ENCODE measurements at regions not wholly inside any gene's neighbourhood (a gene's known extent, or its start where the extent isn't known, plus 50 kb on each side); places are given as distances from the start of the nearest gene placed in this dataset.

- Histone ChIP-seq H3K27me3 (replicated peaks in 1 of 7) (no peaks in the 10 kb centered on the region), H3K4me3 (peak overlapping the region in 1 of 8 donors; percentile 51), H3K4me1 (peaks cover 8 to 32% (median 21%) of the 10 kb centered on the region in 6 donors), H3K9me3 (no peaks in the 10 kb centered on the region), H3K36me3 (no peaks in the 10 kb centered on the region), H3K27ac (peak overlapping the region; percentile 39 to 89 (median 77))
- DNase-seq = peak; percentile 80
- intact Hi-C loops (cut with DNase I; ENCODE audit: low total_unique reads) = no loop called here
- TF ChIP-seq POLR2A (IDR thresholded peaks at IDR 0.05) = no peak
- peak in 1 of 3 donors; percentile 42 for TF ChIP-seq POLR2AphosphoS5 (IDR thresholded peaks at IDR 0.05)
- WGBS, 5 donors = 52 to 66% (median 60%) methylated on average over 10 of the region's 10 CpGs
Observed at GRCh38 chr10:3852147-3852904, 67.3 kb upstream of the KLF6 start.

- intact Hi-C loops (cut with DNase I; ENCODE audit: low total_unique reads) = no loop called here
- peaks cover 8 to 32% (median 21%) of the 10 kb centered on the region in 6 donors for H3K4me1 ChIP-seq
- no peak for DNase-seq
Observed at GRCh38 chr10:3850999-3851937, 66.3 kb upstream of the KLF6 start.

GRCh38 chr10:3848775-3849635 lies 64.0 kb upstream of the KLF6 start:
- H3K9me3 ChIP-seq = no peaks in the 10 kb centered on the region
- whole genome bisulfite sequencing, 5 donors = 60 to 88% (median 68%) methylated on average over 4 of the region's 4 CpGs
- peaks cover 8 to 32% (median 21%) of the 10 kb centered on the region in 6 donors for H3K4me1 ChIP-seq
- TF ChIP-seq POLR2A (IDR thresholded peaks at IDR 0.05) (no peak), CTCF (IDR thresholded peaks at IDR 0.05 in 8 of 11, conservative IDR thresholded peaks at IDR 0.05 in 3 of 11) (no peak), POLR2AphosphoS5 (IDR thresholded peaks at IDR 0.05) (no peak)
- H3K27me3 ChIP-seq (replicated peaks in 1 of 7) = no peaks in the 10 kb centered on the region
- no peak overlapping the region for H3K4me3 ChIP-seq
- no peak overlapping the region for H3K27ac ChIP-seq
- intact Hi-C loops (cut with DNase I; ENCODE audit: low total_unique reads) = no loop called here
- no peaks in the 10 kb centered on the region for H3K36me3 ChIP-seq
- DNase-seq = no peak

More at GRCh38 chr10:3850999-3851937, 66.3 kb upstream of the KLF6 start:
- Histone ChIP-seq H3K9me3 (no peaks in the 10 kb centered on the region), H3K4me3 (peak overlapping the region in 1 of 8 donors; percentile 51), H3K27ac (peak overlapping the region in 7 of 8 donors; percentile 61 to 89 (median 79)), H3K36me3 (no peaks in the 10 kb centered on the region), H3K27me3 (replicated peaks in 1 of 7) (no peaks in the 10 kb centered on the region)
- 56 to 62% (median 60%) methylated on average over 9 of the region's 9 CpGs for WGBS, 5 donors
- TF ChIP-seq CTCF (IDR thresholded peaks at IDR 0.05 in 8 of 11, conservative IDR thresholded peaks at IDR 0.05 in 3 of 11) (no peak), POLR2A (IDR thresholded peaks at IDR 0.05) (no peak), POLR2AphosphoS5 (IDR thresholded peaks at IDR 0.05) (no peak)
